ENCODE measurements at regions not wholly inside any gene's neighbourhood (a gene's known extent, or its start where the extent isn't known, plus 50 kb on each side); places are given as distances from the start of the nearest gene placed in this dataset.
A peak's percentile ranks its signal among the peaks of the same experiment; 100 is the strongest.

DNA sequence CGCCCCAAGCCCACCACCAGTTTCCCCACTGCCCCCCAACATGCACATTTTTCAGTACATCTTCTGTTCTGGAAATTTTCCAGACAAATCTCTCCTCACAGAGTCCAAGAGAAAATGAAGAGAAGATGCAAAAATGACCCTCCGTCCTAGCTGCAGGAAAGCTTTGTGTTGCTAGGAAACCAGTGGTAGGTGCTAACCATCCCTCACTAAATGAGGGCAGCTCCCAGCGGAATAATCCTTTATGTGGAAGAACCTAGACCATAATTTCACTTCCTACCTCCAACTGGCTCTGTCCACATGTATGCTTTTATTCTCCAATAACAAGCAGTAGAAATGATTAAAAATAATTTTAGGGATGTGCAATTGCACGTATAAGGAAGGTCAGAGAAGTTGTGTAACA, 311.9 kb upstream of the EPHA4 start:
- Mint-ChIP-seq H3K4me1 (peaks cover 17% of the 10 kb centered on the region), H3K36me3 (ENCODE audit: low read depth) (no peaks in the 10 kb centered on the region), H3K4me3 (no peak overlapping the region), H3K9me3 (no peaks in the 10 kb centered on the region), H3K27ac (no peak overlapping the region), H3K27me3 (ENCODE audit: low read depth, poor library complexity) (peaks cover 6% of the 10 kb centered on the region)
- no peak for TF ChIP-seq CTCF (IDR thresholded peaks at IDR 0.05)
- no peak for DNase-seq

DNA sequence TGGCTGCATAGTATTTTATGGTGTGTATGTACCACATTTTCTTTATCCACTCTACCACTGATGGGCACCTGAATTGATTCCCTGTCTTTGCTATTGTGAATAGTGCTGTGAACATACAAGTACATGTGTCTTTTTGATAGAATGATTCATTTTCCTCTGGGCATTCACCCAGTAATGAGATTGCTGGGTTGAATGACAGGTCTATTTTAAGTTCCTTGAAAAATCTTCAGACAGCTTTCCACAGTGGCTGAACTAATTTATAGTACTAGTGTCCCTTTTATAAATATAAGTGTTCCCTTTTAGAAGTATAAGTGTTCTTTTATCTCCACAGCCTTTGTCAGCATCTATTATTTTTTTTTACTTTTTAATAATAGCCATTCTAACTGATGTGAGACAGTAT, 303.9 kb upstream of the EPHA4 start:
- peaks cover 6% of the 10 kb centered on the region for H3K36me3 Mint-ChIP-seq (ENCODE audit: low read depth)
- no peak overlapping the region for H3K27ac Mint-ChIP-seq
- peaks cover 3% of the 10 kb centered on the region for H3K27me3 Mint-ChIP-seq (ENCODE audit: low read depth, poor library complexity)
- H3K4me1 Mint-ChIP-seq, result no peaks in the 10 kb centered on the region
- H3K9me3 Mint-ChIP-seq, result peaks cover 17% of the 10 kb centered on the region
- no peak for DNase-seq
- H3K4me3 Mint-ChIP-seq, result no peak overlapping the region
- TF ChIP-seq CTCF (IDR thresholded peaks at IDR 0.05), result no peak

DNA sequence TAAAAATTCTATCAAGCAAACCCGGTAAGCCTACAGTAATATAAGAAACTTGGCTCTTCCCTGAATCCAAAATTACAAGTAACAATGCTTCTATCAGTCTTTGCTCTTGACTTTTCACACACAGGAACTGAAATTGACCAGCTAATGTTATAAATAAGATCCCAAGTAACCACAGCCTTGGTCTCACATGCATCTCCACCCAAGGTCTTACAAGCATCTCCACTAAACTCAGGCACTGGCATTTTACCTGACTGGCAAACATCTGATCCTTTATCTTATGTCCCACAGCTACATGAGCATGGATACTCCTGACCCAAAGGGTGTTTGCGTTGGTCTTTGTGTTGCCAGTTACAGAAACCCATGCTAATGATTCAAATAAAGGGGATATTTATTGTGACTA, 302.3 kb upstream of the EPHA4 start:
- no peak for TF ChIP-seq CTCF (IDR thresholded peaks at IDR 0.05)
- Mint-ChIP-seq H3K9me3 (peaks cover 31% of the 10 kb centered on the region), H3K36me3 (ENCODE audit: low read depth) (peaks cover 14% of the 10 kb centered on the region), H3K4me3 (no peak overlapping the region), H3K27ac (no peak overlapping the region), H3K4me1 (no peaks in the 10 kb centered on the region), H3K27me3 (ENCODE audit: low read depth, poor library complexity) (no peaks in the 10 kb centered on the region)
- no peak for DNase-seq

DNA sequence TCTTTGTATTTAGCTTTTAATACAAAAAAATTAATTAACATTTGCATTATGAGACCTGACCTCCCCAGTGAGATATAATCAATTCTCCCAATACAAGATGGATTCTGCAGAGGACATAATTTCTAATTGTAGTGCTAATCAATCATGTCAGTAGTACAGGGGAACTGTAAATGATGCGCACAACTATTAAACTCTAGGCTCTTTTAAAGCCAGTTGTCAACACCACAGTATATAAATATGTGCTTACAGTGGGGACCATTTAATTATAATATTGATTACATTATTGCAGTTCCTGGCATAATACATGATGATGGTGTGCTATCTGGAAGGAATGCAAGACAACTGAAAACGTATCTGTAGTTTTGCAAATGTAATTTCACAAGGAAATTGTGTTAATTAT, 285.6 kb upstream of the EPHA4 start:
- Mint-ChIP-seq H3K27ac (no peak overlapping the region), H3K4me1 (peaks cover 9% of the 10 kb centered on the region), H3K9me3 (peaks cover 4% of the 10 kb centered on the region), H3K36me3 (ENCODE audit: low read depth) (no peaks in the 10 kb centered on the region), H3K4me3 (no peak overlapping the region), H3K27me3 (ENCODE audit: low read depth, poor library complexity) (no peaks in the 10 kb centered on the region)
- no peak for DNase-seq
- TF ChIP-seq CTCF (IDR thresholded peaks at IDR 0.05), result no peak

- no peaks in the 10 kb centered on the region for H3K36me3 Mint-ChIP-seq (ENCODE audit: low read depth)
- TF ChIP-seq CTCF (IDR thresholded peaks at IDR 0.05), result no peak
- H3K4me3 Mint-ChIP-seq, result no peak overlapping the region
- H3K9me3 Mint-ChIP-seq, result no peaks in the 10 kb centered on the region
- DNase-seq, result no peak
- H3K4me1 Mint-ChIP-seq, result peaks cover 16% of the 10 kb centered on the region
- peak overlapping the region; percentile 3 for H3K27ac Mint-ChIP-seq
- no peaks in the 10 kb centered on the region for H3K27me3 Mint-ChIP-seq (ENCODE audit: low read depth, poor library complexity)
These were observed 281.2 kb upstream of the EPHA4 start for GRCh38 chr2:221853297-221853696.

DNA sequence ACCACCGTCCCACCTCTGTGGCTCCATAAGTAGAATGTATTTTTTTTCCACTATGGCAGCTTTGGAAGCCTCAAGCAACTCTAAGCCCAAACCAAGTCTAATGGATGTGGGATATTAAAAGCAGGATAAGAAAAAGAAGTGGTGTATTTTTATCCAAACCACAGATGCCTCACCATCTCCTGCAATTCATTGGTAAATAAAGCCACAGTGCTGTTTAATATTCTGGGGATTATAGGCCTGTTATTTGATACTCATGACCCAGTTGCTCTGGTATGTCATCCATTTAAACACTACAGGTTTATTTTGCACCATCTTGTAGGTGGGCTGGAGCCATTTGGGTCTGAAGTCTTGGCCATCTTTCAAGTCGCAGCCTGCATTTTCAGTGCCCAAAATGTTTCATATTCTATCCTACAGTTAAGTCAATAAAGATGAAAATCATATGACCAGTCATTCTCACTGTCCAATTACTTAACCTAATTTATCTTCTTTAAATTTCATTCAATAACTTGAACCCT, 279.5 kb upstream of the EPHA4 start:
- no peak for DNase-seq
- Mint-ChIP-seq H3K27me3 (ENCODE audit: low read depth, poor library complexity) (no peaks in the 10 kb centered on the region), H3K4me3 (no peak overlapping the region), H3K27ac (no peak overlapping the region), H3K9me3 (no peaks in the 10 kb centered on the region), H3K4me1 (peaks cover 16% of the 10 kb centered on the region), H3K36me3 (ENCODE audit: low read depth) (no peaks in the 10 kb centered on the region)
- TF ChIP-seq CTCF (IDR thresholded peaks at IDR 0.05), result no peak
